ENCODE measurements at regions not wholly inside any gene's neighbourhood (a gene's known extent, or its start where the extent isn't known, plus 50 kb on each side); places are given as distances from the start of the nearest gene placed in this dataset.

GRCh38 chr4:79638735-79639134 is 230.7 kb upstream of the GK2 start:
- H3K4me3 ChIP-seq (ENCODE audit: low read depth, low read length): no peak overlapping the region
- TF ChIP-seq, protein P1, sequence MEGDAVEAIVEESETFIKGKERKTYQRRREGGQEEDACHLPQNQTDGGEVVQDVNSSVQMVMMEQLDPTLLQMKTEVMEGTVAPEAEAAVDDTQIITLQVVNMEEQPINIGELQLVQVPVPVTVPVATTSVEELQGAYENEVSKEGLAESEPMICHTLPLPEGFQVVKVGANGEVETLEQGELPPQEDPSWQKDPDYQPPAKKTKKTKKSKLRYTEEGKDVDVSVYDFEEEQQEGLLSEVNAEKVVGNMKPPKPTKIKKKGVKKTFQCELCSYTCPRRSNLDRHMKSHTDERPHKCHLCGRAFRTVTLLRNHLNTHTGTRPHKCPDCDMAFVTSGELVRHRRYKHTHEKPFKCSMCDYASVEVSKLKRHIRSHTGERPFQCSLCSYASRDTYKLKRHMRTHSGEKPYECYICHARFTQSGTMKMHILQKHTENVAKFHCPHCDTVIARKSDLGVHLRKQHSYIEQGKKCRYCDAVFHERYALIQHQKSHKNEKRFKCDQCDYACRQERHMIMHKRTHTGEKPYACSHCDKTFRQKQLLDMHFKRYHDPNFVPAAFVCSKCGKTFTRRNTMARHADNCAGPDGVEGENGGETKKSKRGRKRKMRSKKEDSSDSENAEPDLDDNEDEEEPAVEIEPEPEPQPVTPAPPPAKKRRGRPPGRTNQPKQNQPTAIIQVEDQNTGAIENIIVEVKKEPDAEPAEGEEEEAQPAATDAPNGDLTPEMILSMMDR (conservative IDR thresholded peaks at IDR 0.05; ENCODE audit: low read depth, low read length): no peak
- DNase-seq (ENCODE audit: low read depth): no peak

GRCh38 chr4:79636991-79637390 is 229.0 kb upstream of the GK2 start:
- DNase-seq (ENCODE audit: low read depth): no peak

GRCh38 chr4:79634111-79634510 is 226.1 kb upstream of the GK2 start:
- TF ChIP-seq, protein P1 (conservative IDR thresholded peaks at IDR 0.05; ENCODE audit: low read depth, low read length): no peak
- DNase-seq (ENCODE audit: low read depth): no peak
- no peak overlapping the region for H3K4me3 ChIP-seq (ENCODE audit: low read depth, low read length)

More at GRCh38 chr4:79636991-79637390, 229.0 kb upstream of the GK2 start:
- no peak overlapping the region for H3K4me3 ChIP-seq (ENCODE audit: low read depth, low read length)
- TF ChIP-seq, protein P1 (conservative IDR thresholded peaks at IDR 0.05; ENCODE audit: low read depth, low read length): no peak

DNA sequence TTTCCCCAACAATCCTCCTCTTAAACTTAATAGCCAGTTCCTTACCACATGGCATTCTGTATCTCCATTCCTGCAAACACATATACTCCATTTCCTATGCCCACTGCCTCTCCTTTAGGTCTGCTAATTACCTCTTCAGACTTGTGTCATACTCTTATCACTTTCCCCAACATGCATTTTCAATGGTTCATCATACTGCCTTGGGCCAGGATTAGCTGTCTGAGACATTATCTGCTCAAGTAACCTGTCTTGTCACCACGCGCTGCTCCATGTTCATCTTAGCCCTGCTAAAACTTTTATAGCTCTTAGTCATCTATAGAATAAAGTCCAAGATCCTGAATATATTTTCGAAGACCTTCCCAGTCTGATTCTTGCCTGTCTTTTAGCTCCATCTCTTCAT is 224.1 kb upstream of the GK2 start:
- DNase-seq (ENCODE audit: low read depth): no peak
- H3K4me3 ChIP-seq (ENCODE audit: low read depth, low read length): no peak overlapping the region
- TF ChIP-seq, protein P1 (conservative IDR thresholded peaks at IDR 0.05; ENCODE audit: low read depth, low read length): no peak

DNA sequence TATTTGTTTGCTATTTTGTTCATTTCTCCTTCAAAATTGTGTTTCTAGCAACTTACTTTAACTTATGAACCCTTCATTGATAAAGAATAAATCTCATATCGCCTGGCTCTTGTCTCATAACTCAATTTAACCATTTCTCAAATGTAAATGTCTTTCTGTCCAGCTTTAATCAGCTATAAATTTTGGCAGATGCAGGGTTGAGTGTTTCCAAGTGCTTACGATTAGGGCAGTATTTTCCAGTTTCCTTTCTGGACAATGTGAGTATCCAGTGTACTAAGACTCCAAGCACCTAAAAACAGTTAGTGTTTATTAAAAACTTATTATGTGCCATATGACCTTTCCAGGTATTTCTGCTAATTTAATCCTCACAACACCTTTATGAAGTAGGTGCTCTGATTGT is 218.6 kb upstream of the GK2 start:
- no peak overlapping the region for H3K4me3 ChIP-seq (ENCODE audit: low read depth, low read length)
- TF ChIP-seq, protein P1 (conservative IDR thresholded peaks at IDR 0.05; ENCODE audit: low read depth, low read length): no peak
- no peak for DNase-seq (ENCODE audit: low read depth)

GRCh38 chr4:79626101-79626500 is 218.1 kb upstream of the GK2 start:
- no peak overlapping the region for H3K4me3 ChIP-seq (ENCODE audit: low read depth, low read length)
- TF ChIP-seq, protein P1 (conservative IDR thresholded peaks at IDR 0.05; ENCODE audit: low read depth, low read length): no peak
- no peak for DNase-seq (ENCODE audit: low read depth)

DNA sequence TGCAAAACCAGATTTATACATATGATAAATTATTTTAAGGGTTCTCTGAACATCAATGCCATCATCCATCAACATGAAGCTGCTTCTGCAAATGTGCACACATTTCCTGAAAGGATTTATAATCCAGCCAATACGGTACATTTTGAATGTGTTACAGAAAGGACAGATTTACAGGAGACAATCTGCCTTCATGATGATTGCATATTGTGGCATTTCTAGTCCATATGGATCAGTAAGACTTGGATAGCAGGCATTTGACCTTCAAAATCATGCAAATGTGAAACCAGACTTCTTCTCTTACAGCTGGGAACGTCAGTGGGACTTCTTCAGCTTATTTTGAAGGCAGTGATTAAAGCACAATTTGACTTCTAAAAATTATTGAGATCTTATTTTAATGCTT is 217.3 kb upstream of the GK2 start:
- no peak overlapping the region for H3K4me3 ChIP-seq (ENCODE audit: low read depth, low read length)
- DNase-seq (ENCODE audit: low read depth): no peak
- TF ChIP-seq, protein P1 (conservative IDR thresholded peaks at IDR 0.05; ENCODE audit: low read depth, low read length): no peak
